Gastroesophageal sphincter (tissue), 4 donors: ENCODE measurements at regions not wholly inside any gene's neighbourhood (a gene's known extent, or its start where the extent isn't known, plus 50 kb on each side); places are given as distances from the start of the nearest gene placed in this dataset.

ENCODE experiments used
- ATAC-seq: fragments of 150-250 bp; one replicate; pipeline ENCODE4 v1.9.1; 2016; ENCODE audit warnings: mild to moderate bottlenecking, moderate library complexity
- H3K27ac ChIP-seq, 4 donors: fragments of 200-600 bp; sonication (generic) in 3 of 4; 1 replicate in 3 of 4; 2 replicates in 1 of 4; pipeline ENCODE4 v1.5.1; 2016 to 2019
- H3K27me3 ChIP-seq: fragments of 200-600 bp; sonication (generic); one replicate; pipeline ENCODE4 v1.5.1; 2019
- H3K36me3 ChIP-seq, 2 donors: fragments of 200-600 bp; sonication (generic); one replicate each; pipeline ENCODE4 v1.5.1; 2019; ENCODE audit warnings: control low read depth in 1 of 2
- H3K4me1 ChIP-seq, 3 donors: fragments of 200-600 bp; sonication (generic); 1 replicate in 2 of 3; 2 replicates in 1 of 3; pipeline ENCODE4 v1.5.1; 2016 to 2019; ENCODE audit warnings: control low read depth in 2 of 3
- H3K4me3 ChIP-seq, 2 donors: fragments of 200-600 bp; sonication (generic); one replicate each; pipeline ENCODE4 v1.5.1; 2019; ENCODE audit warnings: mild to moderate bottlenecking in 1 of 2, moderate library complexity in 1 of 2
- H3K9me3 ChIP-seq, 3 donors: fragments of 200-600 bp; sonication (generic); one replicate each; pipeline ENCODE4 v1.5.1; 2017 to 2019; ENCODE audit warnings: control low read depth in 2 of 3
- EP300 ChIP-seq: sonication (generic); formaldehyde crosslinking; IDR thresholded peaks from one replicate; pipeline ENCODE4 v1.6.1; 2017; ENCODE audit warnings: antibody characterized with exemption, mild to moderate bottlenecking
- POLR2A ChIP-seq, 2 donors: fragments of 450-650 bp; IDR thresholded peaks; one replicate each; pipeline ENCODE4 v1.6.1; 2017; ENCODE audit warnings: antibody characterized with exemption in 2 of 2, mild to moderate bottlenecking in 2 of 2, moderate library complexity in 1 of 2
- POLR2AphosphoS5 ChIP-seq: sonication (generic); formaldehyde crosslinking; IDR thresholded peaks from one replicate; pipeline ENCODE4 v1.6.1; 2017; ENCODE audit warnings: antibody characterized with exemption
- WGBS, 2 donors: methylation state at CpG; one replicate each; pipeline ENCODE4 v1.1.5; 2018; ENCODE audit warnings: low coverage in 1 of 2; 5-methylcytosine and 5-hydroxymethylcytosine counted together
- TF ChIP-seq, protein P1 (sequence below), 4 experiments: fragments of 200-600 bp in 2 of 4; fragments of 450-650 bp in 2 of 4; sonication (generic) in 1 of 4; IDR thresholded peaks; one replicate each; pipeline ENCODE4 v1.5.1; 2017 to 2019; ENCODE audit warnings: antibody characterized with exemption in 4 of 4, mild to moderate bottlenecking in 2 of 4, moderate library complexity in 2 of 4

DNA sequence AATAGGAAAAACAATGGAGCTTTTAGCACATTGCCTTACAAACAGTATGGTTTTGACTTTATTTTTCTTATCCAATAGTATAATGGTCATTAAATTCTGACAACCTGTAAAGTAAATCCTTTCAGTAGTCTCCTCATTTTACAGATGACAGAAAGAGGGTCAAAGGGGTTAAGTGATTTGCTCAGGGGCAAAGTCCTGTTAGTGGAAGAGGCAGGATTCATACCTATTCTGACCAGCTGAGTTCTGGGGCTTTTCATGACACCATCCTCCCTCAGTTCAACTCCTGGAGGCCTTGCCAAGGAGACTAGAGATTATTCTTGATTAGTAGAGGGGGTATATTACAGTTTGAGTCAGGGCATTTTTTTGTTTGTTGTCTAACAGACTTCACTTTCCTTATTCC, 278.7 kb upstream of the DUSP10 start:
- Histone ChIP-seq H3K36me3 (no peaks in the 10 kb centered on the region), H3K27ac (no peak overlapping the region), H3K9me3 (no peaks in the 10 kb centered on the region), H3K4me3 (no peak overlapping the region), H3K27me3 (no peaks in the 10 kb centered on the region), H3K4me1 (no peaks in the 10 kb centered on the region)
- ATAC-seq: no peak
- TF ChIP-seq POLR2A (IDR thresholded peaks at IDR 0.05) (no peak), POLR2AphosphoS5 (no peak), EP300 (no peak)
- TF ChIP-seq, protein P1, sequence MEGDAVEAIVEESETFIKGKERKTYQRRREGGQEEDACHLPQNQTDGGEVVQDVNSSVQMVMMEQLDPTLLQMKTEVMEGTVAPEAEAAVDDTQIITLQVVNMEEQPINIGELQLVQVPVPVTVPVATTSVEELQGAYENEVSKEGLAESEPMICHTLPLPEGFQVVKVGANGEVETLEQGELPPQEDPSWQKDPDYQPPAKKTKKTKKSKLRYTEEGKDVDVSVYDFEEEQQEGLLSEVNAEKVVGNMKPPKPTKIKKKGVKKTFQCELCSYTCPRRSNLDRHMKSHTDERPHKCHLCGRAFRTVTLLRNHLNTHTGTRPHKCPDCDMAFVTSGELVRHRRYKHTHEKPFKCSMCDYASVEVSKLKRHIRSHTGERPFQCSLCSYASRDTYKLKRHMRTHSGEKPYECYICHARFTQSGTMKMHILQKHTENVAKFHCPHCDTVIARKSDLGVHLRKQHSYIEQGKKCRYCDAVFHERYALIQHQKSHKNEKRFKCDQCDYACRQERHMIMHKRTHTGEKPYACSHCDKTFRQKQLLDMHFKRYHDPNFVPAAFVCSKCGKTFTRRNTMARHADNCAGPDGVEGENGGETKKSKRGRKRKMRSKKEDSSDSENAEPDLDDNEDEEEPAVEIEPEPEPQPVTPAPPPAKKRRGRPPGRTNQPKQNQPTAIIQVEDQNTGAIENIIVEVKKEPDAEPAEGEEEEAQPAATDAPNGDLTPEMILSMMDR (IDR thresholded peaks at IDR 0.05): no peak

DNA sequence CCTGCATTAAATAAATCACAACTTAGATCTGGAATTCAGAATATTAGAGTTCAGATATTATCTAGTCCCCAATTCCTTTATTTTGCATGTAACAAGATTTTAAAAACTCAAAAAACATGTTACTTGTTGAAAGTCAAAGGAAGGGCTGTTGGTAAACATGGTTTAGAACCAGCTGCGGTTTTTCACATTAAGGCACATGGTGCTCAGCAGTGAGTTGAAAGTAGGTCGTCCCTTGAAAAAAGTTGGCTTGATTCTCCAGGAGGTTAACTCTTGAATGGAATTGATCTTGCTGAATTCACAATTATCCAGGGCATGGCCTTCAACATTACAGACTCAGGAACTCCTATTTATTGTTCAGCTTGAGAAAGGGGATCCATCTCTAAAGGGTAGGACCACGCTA, 277.1 kb upstream of the DUSP10 start:
- Histone ChIP-seq H3K27me3 (no peaks in the 10 kb centered on the region), H3K9me3 (no peaks in the 10 kb centered on the region), H3K4me1 (no peaks in the 10 kb centered on the region), H3K4me3 (no peak overlapping the region), H3K36me3 (no peaks in the 10 kb centered on the region), H3K27ac (no peak overlapping the region)
- 52 to 63% methylated on average over 3 of the region's 3 CpGs for WGBS, 2 donors
- TF ChIP-seq, protein P1 (IDR thresholded peaks at IDR 0.05): no peak
- no peak for TF ChIP-seq POLR2AphosphoS5
- no peak for TF ChIP-seq EP300
- no peak for TF ChIP-seq POLR2A (IDR thresholded peaks at IDR 0.05)
- no peak for ATAC-seq

DNA sequence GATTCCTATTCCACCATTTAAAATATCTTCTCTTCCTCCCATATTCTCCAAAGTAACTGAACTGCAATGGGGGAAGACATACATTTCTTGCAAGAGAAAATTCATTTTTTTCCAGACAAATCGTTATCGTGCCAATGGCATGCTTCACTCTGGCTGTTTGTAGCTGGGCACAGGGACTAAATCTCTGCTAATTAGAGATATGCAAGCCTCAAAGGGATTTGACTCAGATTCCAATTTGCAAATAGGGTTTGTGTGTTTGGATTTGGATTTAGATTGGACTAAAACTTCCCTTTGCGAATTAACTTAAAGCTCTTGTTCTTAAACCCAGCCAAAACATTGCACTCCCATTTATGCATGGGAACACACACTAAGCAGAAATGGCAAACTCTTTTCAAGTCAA, 276.2 kb upstream of the DUSP10 start:
- no peaks in the 10 kb centered on the region for H3K9me3 ChIP-seq
- WGBS, 2 donors: 98 to 100% methylated on average over 3 of the region's 3 CpGs
- no peaks in the 10 kb centered on the region for H3K4me1 ChIP-seq
- H3K36me3 ChIP-seq: no peaks in the 10 kb centered on the region
- TF ChIP-seq POLR2AphosphoS5: no peak
- no peak for TF ChIP-seq EP300
- TF ChIP-seq, protein P1 (IDR thresholded peaks at IDR 0.05): no peak
- no peak for TF ChIP-seq POLR2A (IDR thresholded peaks at IDR 0.05)
- no peaks in the 10 kb centered on the region for H3K27me3 ChIP-seq
- ATAC-seq: no peak
- no peak overlapping the region for H3K27ac ChIP-seq
- H3K4me3 ChIP-seq: no peak overlapping the region

DNA sequence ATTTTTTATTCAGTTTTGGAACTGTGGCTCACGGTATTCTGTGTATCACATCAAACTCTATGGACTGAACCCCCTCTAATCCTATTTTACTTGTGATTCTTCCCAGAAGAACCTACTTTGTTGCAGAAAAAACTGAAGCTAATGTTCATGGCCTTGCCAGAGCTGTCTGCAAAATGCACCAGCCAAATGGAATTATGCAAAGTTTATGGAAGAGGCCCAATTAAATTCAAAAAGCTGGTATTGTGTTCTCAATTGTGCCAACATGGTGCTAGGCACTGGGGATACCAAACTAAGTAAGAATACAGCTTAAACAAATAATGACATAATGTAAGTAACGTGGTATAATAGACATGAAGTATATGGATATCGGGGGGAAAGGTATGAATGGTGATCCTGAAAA, 273.8 kb upstream of the DUSP10 start:
- TF ChIP-seq EP300: no peak
- TF ChIP-seq, protein P1 (IDR thresholded peaks at IDR 0.05): no peak
- TF ChIP-seq POLR2A (IDR thresholded peaks at IDR 0.05): no peak
- no peak for TF ChIP-seq POLR2AphosphoS5
- H3K27ac ChIP-seq: no peak overlapping the region
- no peak overlapping the region for H3K4me3 ChIP-seq
- no peaks in the 10 kb centered on the region for H3K4me1 ChIP-seq
- H3K9me3 ChIP-seq: no peaks in the 10 kb centered on the region
- whole genome bisulfite sequencing, 2 donors: 78 to 92% methylated on average over 1 to 3 of the region's 3 CpGs
- H3K27me3 ChIP-seq: no peaks in the 10 kb centered on the region
- ATAC-seq: no peak
- no peaks in the 10 kb centered on the region for H3K36me3 ChIP-seq

DNA sequence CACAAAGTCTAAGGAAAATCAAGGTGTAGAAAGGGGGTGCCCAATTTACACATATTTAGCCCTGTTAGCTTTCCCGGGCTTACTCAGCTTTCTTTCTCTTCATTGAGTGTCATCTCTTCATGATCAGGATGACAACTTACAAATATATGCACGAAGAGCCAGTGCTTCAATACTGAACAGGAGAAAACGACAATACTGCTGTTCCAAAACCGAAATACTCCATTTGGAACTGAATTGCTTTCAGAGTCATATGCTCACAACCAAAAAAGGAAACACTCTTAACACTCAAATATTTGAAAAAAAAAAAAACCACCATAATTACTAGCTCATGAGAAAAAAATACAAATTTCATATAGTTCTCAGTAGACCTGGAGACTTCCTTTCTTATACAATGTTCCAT, 272.1 kb upstream of the DUSP10 start:
- H3K4me3 ChIP-seq: no peak overlapping the region
- WGBS, 2 donors: 84 to 91% methylated on average over 4 of the region's 4 CpGs
- H3K9me3 ChIP-seq: no peaks in the 10 kb centered on the region
- no peaks in the 10 kb centered on the region for H3K36me3 ChIP-seq
- no peak overlapping the region for H3K27ac ChIP-seq
- no peaks in the 10 kb centered on the region for H3K27me3 ChIP-seq
- no peaks in the 10 kb centered on the region for H3K4me1 ChIP-seq
- ATAC-seq: no peak
- TF ChIP-seq POLR2AphosphoS5 (no peak), POLR2A (IDR thresholded peaks at IDR 0.05) (no peak), EP300 (no peak)
- TF ChIP-seq, protein P1 (IDR thresholded peaks at IDR 0.05): no peak
